H9 (cell line): ENCODE measurements at regions not wholly inside any gene's neighbourhood (a gene's known extent, or its start where the extent isn't known, plus 50 kb on each side); places are given as distances from the start of the nearest gene placed in this dataset.

Experiments used
- DNase-seq: peaks from one replicate; pipeline ENCODE4 v3.0.0-alpha.2; 2017
- H2AFZ ChIP-seq: one replicate; pipeline ENCODE4 v1.6.1; 2013; ENCODE audit warnings: mild to moderate bottlenecking, low read length, control low read depth, moderate library complexity
- H2AK5ac ChIP-seq: 2 replicates; pipeline ENCODE4 v1.6.1; 2013; ENCODE audit warnings: low read length, control low read depth, mixed read lengths; ENCODE audit not compliant: insufficient read length
- H2BK120ac ChIP-seq: one replicate; pipeline ENCODE4 v1.6.1; 2013; ENCODE audit warnings: low read depth, mild to moderate bottlenecking, low read length, control low read depth, inconsistent platforms; ENCODE audit not compliant: poor library complexity, severe bottlenecking
- H2BK12ac ChIP-seq: 2 replicates; pipeline ENCODE4 v1.6.1; 2013; ENCODE audit warnings: low read length, control low read depth, mixed read lengths, low read depth; ENCODE audit not compliant: insufficient read length
- H2BK15ac ChIP-seq: 2 replicates; pipeline ENCODE4 v1.6.1; 2013; ENCODE audit warnings: low read depth, low read length, control low read depth
- H2BK20ac ChIP-seq: one replicate; pipeline ENCODE4 v1.6.1; 2013; ENCODE audit warnings: low read depth, mild to moderate bottlenecking, low read length, control low read depth, inconsistent platforms; ENCODE audit not compliant: poor library complexity, severe bottlenecking
- H2BK5ac ChIP-seq: 2 replicates; pipeline ENCODE4 v1.6.1; 2013; ENCODE audit warnings: low read length, control low read depth, mixed read lengths; ENCODE audit not compliant: insufficient read length
- H3K14ac ChIP-seq: 2 replicates; pipeline ENCODE4 v1.6.1; 2013; ENCODE audit warnings: low read length, control low read depth; ENCODE audit not compliant: insufficient read depth
- H3K18ac ChIP-seq: 2 replicates; pipeline ENCODE4 v1.6.1; 2013; ENCODE audit warnings: low read depth, mild to moderate bottlenecking, mixed read lengths, low read length, control low read depth; ENCODE audit not compliant: insufficient read length
- H3K23ac ChIP-seq: 2 replicates; pipeline ENCODE4 v1.6.1; 2013; ENCODE audit warnings: low read length, control low read depth, mixed read lengths, low read depth; ENCODE audit not compliant: insufficient read length
- H3K23me2 ChIP-seq: 2 replicates; pipeline ENCODE4 v1.6.1; 2013; ENCODE audit warnings: low read depth, mild to moderate bottlenecking, mixed read lengths, low read length, control low read depth; ENCODE audit not compliant: insufficient read length, poor library complexity, severe bottlenecking
- H3K27ac ChIP-seq: 2 replicates; pipeline ENCODE4 v1.5.1; 2013; ENCODE audit warnings: low read length, control low read depth, mixed read lengths, low read depth; ENCODE audit not compliant: insufficient read length
- H3K27me3 ChIP-seq: 2 replicates; pipeline ENCODE4 v1.6.1; 2013; ENCODE audit warnings: low read length, control low read depth, inconsistent platforms; ENCODE audit not compliant: insufficient read depth
- H3K4ac ChIP-seq: 2 replicates; pipeline ENCODE4 v1.6.1; 2013; ENCODE audit warnings: low read depth, mild to moderate bottlenecking, control low read depth, inconsistent platforms, low read length, moderate library complexity
- H3K4me1 ChIP-seq: 2 replicates; pipeline ENCODE4 v1.6.1; 2013; ENCODE audit warnings: low read length, control low read depth, inconsistent platforms; ENCODE audit not compliant: insufficient read depth
- H3K4me2 ChIP-seq: 2 replicates; pipeline ENCODE4 v1.6.1; 2013; ENCODE audit warnings: low read length, control low read depth, mixed read lengths; ENCODE audit not compliant: insufficient read length, insufficient read depth
- H3K56ac ChIP-seq: 2 replicates; pipeline ENCODE4 v1.6.1; 2013; ENCODE audit warnings: low read depth, mild to moderate bottlenecking, mixed read lengths, low read length, control low read depth; ENCODE audit not compliant: insufficient read length
- H3K79me1 ChIP-seq: 2 replicates; pipeline ENCODE4 v1.6.1; 2013; ENCODE audit warnings: low read depth, mild to moderate bottlenecking, moderate library complexity, low read length, control low read depth, inconsistent platforms; ENCODE audit not compliant: insufficient read depth, poor library complexity, severe bottlenecking
- H3K79me2 ChIP-seq: 2 replicates; pipeline ENCODE4 v1.6.1; 2013; ENCODE audit warnings: low read length, control low read depth, inconsistent platforms; ENCODE audit not compliant: insufficient read depth
- H3K9ac ChIP-seq: 2 replicates; pipeline ENCODE4 v1.6.1; 2013; ENCODE audit warnings: low read length, control low read depth, mixed read lengths; ENCODE audit not compliant: insufficient read length; ENCODE audit errors: extremely low read depth
- H3K9me3 ChIP-seq: one replicate; pipeline ENCODE4 v1.6.1; 2013; ENCODE audit warnings: low read depth, low read length, inconsistent platforms; ENCODE audit not compliant: control insufficient read depth
- H3T11ph ChIP-seq: one replicate; pipeline ENCODE4 v1.6.1; 2013; ENCODE audit warnings: mild to moderate bottlenecking, low read length, control low read depth, inconsistent platforms
- H4K20me1 ChIP-seq: one replicate; pipeline ENCODE4 v1.6.1; 2013; ENCODE audit not compliant: control insufficient read depth, insufficient read length, insufficient read depth
- H4K5ac ChIP-seq: 2 replicates; pipeline ENCODE4 v1.6.1; 2013; ENCODE audit warnings: low read depth, mild to moderate bottlenecking, mixed read lengths, low read length, control low read depth; ENCODE audit not compliant: insufficient read length
- H4K8ac ChIP-seq: replicated peaks from 2 replicates; pipeline ENCODE4 v1.6.1; 2013; ENCODE audit warnings: low read length, control low read depth, mixed read lengths, low read depth; ENCODE audit not compliant: insufficient read length
- H4K91ac ChIP-seq: 2 replicates; pipeline ENCODE4 v1.6.1; 2013; ENCODE audit warnings: low read depth, mild to moderate bottlenecking, moderate library complexity, mixed read lengths, low read length, control low read depth; ENCODE audit not compliant: insufficient read length
- H3K27ac Mint-ChIP-seq, 3 experiments: 2 replicates in 2 of 3; 3 replicates in 1 of 3; pipeline ENCODE4 v1.8.0; 2020 to 2021; ENCODE audit warnings: mixed read lengths in 3 of 3, mild to moderate bottlenecking in 1 of 3, moderate library complexity in 1 of 3
- H3K27me3 Mint-ChIP-seq: 2 replicates; pipeline ENCODE4 v1.8.0; 2021; ENCODE audit warnings: low read depth, mild to moderate bottlenecking, moderate library complexity, mixed read lengths
- H3K36me3 Mint-ChIP-seq, 3 experiments: 2 replicates in 2 of 3; 3 replicates in 1 of 3; pipeline ENCODE4 v1.8.0; 2020 to 2021; ENCODE audit warnings: low read depth in 3 of 3, mixed read lengths in 3 of 3; ENCODE audit not compliant: insufficient read depth in 1 of 3
- H3K4me1 Mint-ChIP-seq, 2 experiments: 2 replicates each; pipeline ENCODE4 v1.8.0; 2020; ENCODE audit warnings: mixed read lengths in 2 of 2
- H3K4me3 Mint-ChIP-seq, 2 experiments: 2 replicates in 1 of 2; 3 replicates in 1 of 2; pipeline ENCODE4 v1.8.0; 2020 to 2021; ENCODE audit warnings: mild to moderate bottlenecking in 2 of 2, mixed read lengths in 2 of 2, moderate library complexity in 1 of 2
- H3K9me3 Mint-ChIP-seq, 2 experiments: 2 replicates in 1 of 2; 3 replicates in 1 of 2; pipeline ENCODE4 v1.8.0; 2020; ENCODE audit warnings: mild to moderate bottlenecking in 2 of 2, mixed read lengths in 2 of 2, moderate library complexity in 1 of 2
- CTCF ChIP-seq: fragments of 200-600 bp; sonication (generic); conservative IDR thresholded peaks from 3 replicates; pipeline ENCODE4 v1.8.0; 2021; ENCODE audit warnings: antibody characterized with exemption, mild to moderate bottlenecking

- no peak overlapping the region for H4K91ac ChIP-seq
- DNase-seq = no peak
- no peaks in the 10 kb centered on the region for H3K79me2 ChIP-seq
- no peaks in the 10 kb centered on the region for H3K4me1 ChIP-seq
- H3T11ph ChIP-seq = no peak overlapping the region
- no peak overlapping the region for H3K23ac ChIP-seq
- no peaks in the 10 kb centered on the region for H3K27me3 ChIP-seq
- H2BK120ac ChIP-seq = no peak overlapping the region
- H2AFZ ChIP-seq = no peak overlapping the region
- no peaks in the 10 kb centered on the region for H3K79me1 ChIP-seq
- H3K4me1 Mint-ChIP-seq = no peaks in the 10 kb centered on the region
- no peak overlapping the region for H3K9ac ChIP-seq
- H3K9me3 ChIP-seq = no peaks in the 10 kb centered on the region
- no peak overlapping the region for H3K27ac ChIP-seq
- no peak overlapping the region for H3K4me2 ChIP-seq
- no peak overlapping the region for H3K56ac ChIP-seq
- H2BK15ac ChIP-seq = no peak overlapping the region
- no peak overlapping the region for H3K4me3 Mint-ChIP-seq
- H3K36me3 Mint-ChIP-seq = no peaks in the 10 kb centered on the region
- H3K23me2 ChIP-seq = no peaks in the 10 kb centered on the region
- H3K27me3 Mint-ChIP-seq = no peaks in the 10 kb centered on the region
- H4K20me1 ChIP-seq = no peaks in the 10 kb centered on the region
- H4K8ac ChIP-seq = no peak overlapping the region
- no peak overlapping the region for H2BK12ac ChIP-seq
- no peak overlapping the region for H3K14ac ChIP-seq
- H3K9me3 Mint-ChIP-seq = peaks cover 3 to 6% of the 10 kb centered on the region in 2 experiments; a peak in 2 of 5 replicates
- no peak for TF ChIP-seq CTCF
- H2AK5ac ChIP-seq = no peak overlapping the region
- H3K18ac ChIP-seq = no peak overlapping the region
- H3K4ac ChIP-seq = no peak overlapping the region
- no peak overlapping the region for H2BK20ac ChIP-seq
- H3K27ac Mint-ChIP-seq = no peak overlapping the region
- H4K5ac ChIP-seq = no peak overlapping the region
- no peak overlapping the region for H2BK5ac ChIP-seq
Observed at GRCh38 chr14:55518391-55518790, 61.6 kb upstream of the KTN1 start.
